ENCODE measurements at regions not wholly inside any gene's neighbourhood (a gene's known extent, or its start where the extent isn't known, plus 50 kb on each side); places are given as distances from the start of the nearest gene placed in this dataset.
A peak's percentile ranks its signal among the peaks of the same experiment; 100 is the strongest.

DNA sequence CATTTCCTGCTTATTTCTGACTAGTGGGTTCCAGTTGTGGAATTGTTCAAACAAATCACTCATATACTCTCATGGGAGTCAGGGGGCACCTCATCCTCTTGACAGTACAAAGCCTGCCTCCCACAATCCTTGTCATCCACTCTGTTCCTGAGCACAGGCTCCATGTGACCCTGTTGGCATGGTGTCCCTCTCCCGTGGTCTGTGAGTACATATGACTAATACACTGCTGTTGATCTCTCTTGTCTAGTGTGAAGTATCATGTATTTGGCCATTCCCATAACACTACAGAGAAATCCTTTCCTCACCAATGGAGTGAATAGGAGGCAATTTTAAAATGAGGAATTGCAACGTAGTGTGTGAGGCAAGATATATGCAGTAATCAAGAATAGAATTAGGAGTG, 185.3 kb downstream of the OGFRL1 start:
- peaks cover 8% of the 10 kb centered on the region for H3K27me3 Mint-ChIP-seq
- H3K27ac Mint-ChIP-seq: no peak overlapping the region
- H3K4me3 Mint-ChIP-seq: no peak overlapping the region

DNA sequence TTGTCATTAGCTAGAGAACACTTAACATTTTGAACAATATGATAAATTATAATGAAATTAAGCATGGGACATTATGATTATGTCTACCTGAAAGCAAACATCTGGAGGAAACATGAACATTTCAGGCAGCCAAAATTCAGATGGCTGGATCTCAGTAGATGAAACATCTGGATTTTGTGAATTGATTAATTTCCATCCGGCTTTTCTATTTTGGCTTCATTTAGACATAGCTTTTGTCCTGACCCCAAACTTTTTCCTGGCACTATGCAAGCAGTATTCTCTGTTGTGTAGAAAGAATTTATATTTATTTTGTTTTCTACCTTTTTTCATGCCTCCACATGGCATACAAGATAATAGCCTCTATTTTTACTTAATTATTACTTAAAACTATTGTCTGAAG, 186.3 kb downstream of the OGFRL1 start:
- Mint-ChIP-seq H3K36me3 (peaks cover 2% of the 10 kb centered on the region), H3K4me3 (no peak overlapping the region)

More for the DNA sequence above, 185.3 kb downstream of the OGFRL1 start:
- peaks cover 0 to 1% (median under 1%) of the 10 kb centered on the region in 3 donors for H3K4me1 Mint-ChIP-seq
- H3K36me3 Mint-ChIP-seq: peaks cover 2% of the 10 kb centered on the region
- H3K9me3 Mint-ChIP-seq: peaks cover 0 to 2% (median 0%) of the 10 kb centered on the region in 3 donors

DNA sequence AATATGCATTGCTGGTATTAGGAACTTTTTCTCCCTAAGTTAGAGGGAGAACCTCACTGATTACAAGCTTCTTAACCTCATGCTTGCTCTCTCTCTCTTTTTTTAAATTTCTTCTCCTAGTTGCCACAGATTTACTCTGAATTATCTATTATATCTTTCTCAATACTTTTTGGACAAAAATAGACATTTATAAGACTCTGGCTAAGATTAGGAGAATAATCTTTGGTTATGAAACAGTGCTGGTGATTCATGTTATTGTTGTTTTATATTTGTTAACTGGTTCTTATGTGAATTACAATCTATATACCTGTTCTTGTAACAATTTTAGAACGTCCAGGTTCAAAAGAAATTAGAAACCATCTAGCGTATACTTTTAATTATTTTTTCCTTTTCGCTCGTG, 187.8 kb downstream of the OGFRL1 start:
- peaks cover 2% of the 10 kb centered on the region for H3K36me3 Mint-ChIP-seq
- no peaks in the 10 kb centered on the region for H3K9me3 Mint-ChIP-seq
- peaks cover 2% of the 10 kb centered on the region for H3K27me3 Mint-ChIP-seq
- no peak overlapping the region for H3K27ac Mint-ChIP-seq
- H3K4me1 Mint-ChIP-seq: peaks cover 0 to 7% (median 1%) of the 10 kb centered on the region in 3 donors
- no peak overlapping the region for H3K4me3 Mint-ChIP-seq

More for the DNA sequence above, 186.3 kb downstream of the OGFRL1 start:
- Mint-ChIP-seq H3K27me3 (peaks cover 2% of the 10 kb centered on the region), H3K9me3 (no peaks in the 10 kb centered on the region), H3K27ac (no peak overlapping the region), H3K4me1 (peaks cover 0 to 1% (median 0%) of the 10 kb centered on the region in 3 donors)

DNA sequence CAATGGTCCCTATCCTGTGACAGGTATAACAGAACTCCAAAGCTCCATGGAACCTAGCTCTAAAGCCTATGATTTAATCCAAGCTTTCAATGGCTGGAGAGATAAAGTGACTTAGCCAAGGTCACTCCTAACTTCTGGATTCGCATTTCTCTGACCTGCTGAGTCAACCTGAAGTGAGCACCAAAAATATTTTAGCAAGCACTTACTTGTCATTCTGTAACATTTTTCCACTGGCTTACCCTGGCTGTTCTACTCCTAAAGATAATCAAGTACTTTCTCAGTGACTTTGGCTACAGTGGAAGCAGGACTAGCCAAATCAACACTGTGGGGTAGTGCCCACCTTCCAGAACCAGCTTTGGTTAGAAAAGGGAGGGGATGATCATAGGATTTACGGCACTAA, 188.3 kb downstream of the OGFRL1 start:
- Mint-ChIP-seq H3K36me3 (peaks cover 1% of the 10 kb centered on the region), H3K9me3 (no peaks in the 10 kb centered on the region), H3K4me1 (peaks cover 0 to 9% (median 5%) of the 10 kb centered on the region in 3 donors), H3K27ac (no peak overlapping the region), H3K27me3 (peaks cover 4% of the 10 kb centered on the region), H3K4me3 (no peak overlapping the region)

DNA sequence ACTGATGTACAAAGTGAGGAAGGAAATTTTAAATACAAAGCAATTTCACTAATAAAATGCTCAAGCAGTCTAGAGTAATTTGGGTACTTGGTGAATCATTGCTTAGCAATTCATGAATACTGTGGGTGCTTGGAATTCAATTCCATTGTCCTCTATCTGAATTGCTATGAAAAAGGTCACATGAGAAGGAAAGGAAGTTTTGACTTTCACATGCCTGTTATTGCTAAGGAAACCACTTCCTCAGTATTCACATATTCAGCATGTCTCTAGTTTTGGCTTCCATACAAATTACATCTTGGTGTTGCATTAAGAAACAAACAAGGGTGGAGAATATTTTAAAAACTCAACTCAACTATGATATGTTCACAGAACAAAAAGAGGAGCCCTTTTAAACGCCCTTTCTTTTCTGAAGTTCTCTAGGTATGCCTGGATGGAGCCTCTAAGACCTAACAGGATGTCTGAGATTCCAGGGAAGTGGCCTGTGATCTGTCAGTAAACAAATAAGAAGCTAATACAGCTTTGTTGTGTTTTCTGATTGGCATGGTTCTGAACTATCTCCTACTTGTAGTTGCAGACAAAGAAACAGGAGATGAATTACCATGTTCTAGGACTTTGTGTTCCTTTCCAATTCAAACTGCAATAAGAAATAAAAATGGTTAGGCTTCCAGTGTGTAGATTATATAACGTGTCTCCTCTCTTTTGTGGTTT, 190.4 kb downstream of the OGFRL1 start:
- Mint-ChIP-seq H3K4me3 (no peak overlapping the region), H3K9me3 (no peaks in the 10 kb centered on the region), H3K27ac (no peak overlapping the region), H3K36me3 (no peaks in the 10 kb centered on the region), H3K4me1 (peaks cover 0 to 11% (median 5%) of the 10 kb centered on the region in 3 donors), H3K27me3 (peaks cover 4% of the 10 kb centered on the region)

DNA sequence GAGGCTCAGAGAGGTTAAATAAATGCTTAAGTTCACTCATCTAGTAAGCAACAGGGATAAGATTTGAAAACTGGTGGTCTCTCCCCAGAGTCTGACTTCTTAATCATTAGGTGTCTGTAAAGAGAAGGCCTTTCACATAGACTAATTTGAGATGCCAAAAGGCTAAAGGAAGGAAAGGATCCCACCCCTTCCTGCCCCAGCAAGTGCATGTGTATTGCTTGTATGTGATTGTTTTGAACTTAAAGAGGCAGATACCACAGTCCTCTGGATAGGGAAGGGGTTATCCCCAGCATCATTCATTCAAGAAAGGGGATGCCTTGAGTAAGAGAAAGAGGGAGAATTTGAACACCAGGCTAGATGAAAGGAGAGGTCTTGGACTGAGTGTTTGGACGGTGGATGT, 192.0 kb downstream of the OGFRL1 start:
- peaks cover 4% of the 10 kb centered on the region for H3K27me3 Mint-ChIP-seq
- H3K4me3 Mint-ChIP-seq: no peak overlapping the region
- peaks cover 0 to 11% (median 5%) of the 10 kb centered on the region in 3 donors for H3K4me1 Mint-ChIP-seq
- H3K9me3 Mint-ChIP-seq: no peaks in the 10 kb centered on the region
- H3K27ac Mint-ChIP-seq: no peak overlapping the region
- no peaks in the 10 kb centered on the region for H3K36me3 Mint-ChIP-seq

DNA sequence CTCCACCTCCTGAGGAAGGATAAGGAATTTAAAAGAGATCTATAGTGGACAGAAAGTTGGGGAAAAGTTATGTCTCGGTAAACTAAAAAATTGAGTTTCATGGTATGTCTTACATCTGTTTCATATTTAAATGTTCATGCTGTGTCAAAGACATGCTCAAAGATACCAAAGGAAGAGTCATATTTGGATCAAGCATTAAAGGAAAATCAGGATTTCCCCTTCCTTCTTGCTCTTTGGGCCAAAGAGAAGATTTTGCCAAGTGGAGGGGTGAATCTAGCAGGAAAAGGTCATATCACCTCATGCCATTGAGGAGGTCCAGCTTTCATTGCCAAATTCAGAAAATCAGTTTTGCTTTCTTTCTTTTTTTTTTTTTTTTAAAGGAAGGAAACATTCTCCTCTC, 192.4 kb downstream of the OGFRL1 start:
- Mint-ChIP-seq H3K36me3 (no peaks in the 10 kb centered on the region), H3K9me3 (no peaks in the 10 kb centered on the region), H3K27me3 (peaks cover 4% of the 10 kb centered on the region), H3K4me1 (peaks cover 0 to 11% (median 5%) of the 10 kb centered on the region in 3 donors), H3K4me3 (no peak overlapping the region), H3K27ac (no peak overlapping the region)

DNA sequence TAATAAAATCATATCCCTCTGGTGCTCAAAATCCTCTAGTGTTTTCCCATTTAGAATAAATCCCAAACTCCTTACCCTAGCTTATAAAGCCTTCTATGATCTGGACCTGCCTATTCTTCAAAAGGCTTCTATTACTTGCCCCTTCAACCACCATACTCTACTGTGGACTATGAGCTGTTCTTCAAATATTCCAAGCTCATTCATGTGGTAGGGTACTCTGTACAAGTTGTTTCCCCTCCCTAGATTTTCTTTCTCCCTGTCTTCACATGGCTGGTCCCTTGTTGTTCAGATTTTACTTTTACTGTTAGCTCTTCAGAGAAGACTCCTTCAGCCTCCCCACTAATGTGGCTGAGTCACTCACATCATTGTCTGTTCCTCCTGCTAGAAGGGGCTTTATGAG, 193.2 kb downstream of the OGFRL1 start:
- Mint-ChIP-seq H3K36me3 (no peaks in the 10 kb centered on the region), H3K4me3 (no peak overlapping the region), H3K27me3 (peaks cover 4% of the 10 kb centered on the region), H3K4me1 (peaks cover 0 to 12% (median 5%) of the 10 kb centered on the region in 3 donors), H3K27ac (peak overlapping the region in 1 of 3 donors; percentile 31), H3K9me3 (no peaks in the 10 kb centered on the region)

DNA sequence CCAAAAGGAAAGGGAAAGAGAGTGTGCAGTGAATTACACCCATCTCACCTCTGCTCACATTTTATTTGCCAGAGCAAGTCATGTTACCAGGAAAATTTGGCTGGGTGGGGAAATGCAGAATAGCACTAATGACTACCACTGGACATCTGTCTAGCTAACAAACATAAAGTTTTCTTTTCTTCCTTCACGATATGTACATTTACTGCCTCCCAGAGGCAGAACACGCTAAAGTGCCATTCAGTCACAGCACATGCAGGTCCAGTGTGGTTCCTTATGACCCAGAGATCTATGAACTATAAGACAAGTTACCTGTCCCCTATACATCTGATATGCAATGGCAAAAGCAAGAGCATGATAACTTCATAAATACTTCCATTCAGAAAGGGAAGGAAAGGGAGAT, 194.1 kb downstream of the OGFRL1 start:
- no peaks in the 10 kb centered on the region for H3K36me3 Mint-ChIP-seq
- no peak overlapping the region for H3K4me3 Mint-ChIP-seq

DNA sequence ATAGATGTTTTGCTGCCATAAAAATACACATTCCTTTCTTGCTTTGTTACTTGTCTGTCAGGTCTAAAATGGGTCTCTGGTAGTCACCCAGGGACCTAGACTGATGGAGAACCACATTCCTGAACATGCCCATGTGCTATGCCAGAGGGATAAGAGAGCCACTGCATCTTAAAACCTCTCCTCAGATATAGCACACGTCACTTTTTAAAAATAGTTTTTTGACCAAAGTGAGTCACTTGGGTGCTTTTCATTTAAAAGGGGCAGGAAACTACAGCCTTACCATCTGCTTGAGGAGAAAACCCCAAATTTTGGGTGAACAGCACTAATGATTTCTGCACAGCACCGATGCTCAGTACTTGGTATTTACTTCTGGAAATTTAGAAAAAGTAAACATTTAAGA, 197.8 kb downstream of the OGFRL1 start:
- H3K27ac Mint-ChIP-seq: peak overlapping the region in 2 of 3 donors; percentile 20 to 21

More for the DNA sequence above, 194.1 kb downstream of the OGFRL1 start:
- H3K9me3 Mint-ChIP-seq: no peaks in the 10 kb centered on the region
- H3K27me3 Mint-ChIP-seq: peaks cover 2% of the 10 kb centered on the region
- peaks cover 5 to 16% (median 6%) of the 10 kb centered on the region in 3 donors for H3K4me1 Mint-ChIP-seq
- H3K27ac Mint-ChIP-seq: no peak overlapping the region

DNA sequence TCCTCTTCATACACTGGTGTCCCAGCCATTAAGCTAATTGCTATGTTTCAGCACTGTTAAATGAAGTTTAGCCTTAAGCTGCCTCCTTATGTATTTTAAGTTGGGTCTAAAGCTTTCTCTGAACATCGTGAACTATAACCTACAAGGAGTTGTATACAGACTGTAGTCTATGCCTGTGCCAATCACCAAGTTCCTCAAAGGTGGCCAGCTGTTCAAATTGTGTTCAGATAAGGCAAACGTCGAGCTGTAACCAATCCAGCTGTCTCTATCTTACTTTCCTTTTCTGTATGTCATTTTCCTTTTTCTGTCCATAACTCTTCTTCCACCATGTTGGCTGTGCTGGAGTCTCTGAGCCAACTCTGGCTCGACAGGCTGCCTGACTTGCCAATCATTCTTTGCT, 199.6 kb downstream of the OGFRL1 start:
- no peak overlapping the region for H3K4me3 Mint-ChIP-seq
- H3K4me1 Mint-ChIP-seq: peaks cover 0 to 14% (median 13%) of the 10 kb centered on the region in 3 donors
- no peaks in the 10 kb centered on the region for H3K27me3 Mint-ChIP-seq
- H3K36me3 Mint-ChIP-seq: no peaks in the 10 kb centered on the region
- no peak overlapping the region for H3K27ac Mint-ChIP-seq
- no peaks in the 10 kb centered on the region for H3K9me3 Mint-ChIP-seq

More for the DNA sequence above, 197.8 kb downstream of the OGFRL1 start:
- Mint-ChIP-seq H3K9me3 (no peaks in the 10 kb centered on the region), H3K4me3 (no peak overlapping the region), H3K27me3 (peaks cover 2% of the 10 kb centered on the region), H3K36me3 (no peaks in the 10 kb centered on the region), H3K4me1 (peaks cover 3 to 14% (median 13%) of the 10 kb centered on the region in 3 donors)

DNA sequence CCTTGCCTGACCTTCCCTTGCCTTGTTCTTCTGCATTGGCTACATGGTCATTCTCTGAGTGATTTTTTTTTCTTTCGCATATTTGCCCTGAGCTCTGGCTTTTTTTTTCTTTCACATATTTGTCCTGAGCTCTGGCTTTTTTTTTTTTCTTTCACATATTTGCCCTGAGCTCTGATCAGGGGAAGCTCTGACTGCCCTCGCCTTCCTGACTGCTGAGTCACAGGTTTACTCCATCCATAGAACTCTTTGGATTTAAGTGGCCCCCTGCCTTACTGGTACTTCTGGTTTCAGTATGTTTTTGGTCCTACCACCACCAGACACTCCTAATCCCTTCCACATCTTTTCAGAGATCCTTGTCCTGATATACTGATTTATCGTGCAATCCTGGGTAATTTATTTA, 201.1 kb downstream of the OGFRL1 start:
- Mint-ChIP-seq H3K27ac (no peak overlapping the region), H3K36me3 (no peaks in the 10 kb centered on the region), H3K27me3 (no peaks in the 10 kb centered on the region), H3K4me3 (no peak overlapping the region), H3K4me1 (peaks cover 6 to 23% (median 20%) of the 10 kb centered on the region in 3 donors), H3K9me3 (no peaks in the 10 kb centered on the region)

DNA sequence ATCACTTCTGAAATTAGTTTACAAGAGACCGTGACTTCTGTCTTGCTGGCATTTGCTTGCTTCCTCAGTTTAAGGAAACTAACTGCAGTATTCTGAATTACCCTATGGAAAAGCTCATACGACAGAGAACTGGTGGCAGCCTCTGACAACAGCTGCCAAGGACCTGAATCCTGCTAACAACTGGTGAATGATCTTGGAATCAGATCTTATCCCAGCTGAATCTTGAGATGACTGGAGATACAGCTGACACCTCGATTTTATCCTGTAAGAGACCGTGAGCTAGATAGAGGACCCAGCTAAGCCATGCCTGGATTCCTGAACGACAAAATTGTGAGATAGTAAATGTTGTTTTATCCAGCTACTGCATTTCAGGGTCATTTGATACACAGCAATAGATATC, 202.3 kb downstream of the OGFRL1 start:
- H3K36me3 Mint-ChIP-seq: no peaks in the 10 kb centered on the region
- H3K27me3 Mint-ChIP-seq: no peaks in the 10 kb centered on the region
- peaks cover 12 to 31% (median 27%) of the 10 kb centered on the region in 3 donors for H3K4me1 Mint-ChIP-seq
- no peak overlapping the region for H3K27ac Mint-ChIP-seq
- no peaks in the 10 kb centered on the region for H3K9me3 Mint-ChIP-seq
- no peak overlapping the region for H3K4me3 Mint-ChIP-seq

DNA sequence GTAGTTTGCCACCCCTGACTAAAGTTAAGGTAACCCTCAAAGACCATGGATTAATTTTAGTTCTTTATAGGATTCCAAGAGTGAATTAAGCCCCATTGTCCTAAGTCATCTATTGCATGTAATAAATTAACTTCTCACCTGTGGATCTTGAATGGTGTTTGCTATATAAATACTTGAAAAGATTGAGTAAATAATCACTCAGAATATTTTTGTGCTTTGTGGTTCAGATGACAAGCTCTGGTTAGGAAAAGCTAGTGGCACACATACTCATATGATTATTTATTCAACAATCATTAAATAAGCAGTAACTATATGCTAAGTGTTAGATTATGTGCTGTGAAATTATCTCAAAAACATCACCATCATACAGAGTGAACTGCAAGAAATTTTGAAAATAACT, 203.2 kb downstream of the OGFRL1 start:
- no peaks in the 10 kb centered on the region for H3K36me3 Mint-ChIP-seq

DNA sequence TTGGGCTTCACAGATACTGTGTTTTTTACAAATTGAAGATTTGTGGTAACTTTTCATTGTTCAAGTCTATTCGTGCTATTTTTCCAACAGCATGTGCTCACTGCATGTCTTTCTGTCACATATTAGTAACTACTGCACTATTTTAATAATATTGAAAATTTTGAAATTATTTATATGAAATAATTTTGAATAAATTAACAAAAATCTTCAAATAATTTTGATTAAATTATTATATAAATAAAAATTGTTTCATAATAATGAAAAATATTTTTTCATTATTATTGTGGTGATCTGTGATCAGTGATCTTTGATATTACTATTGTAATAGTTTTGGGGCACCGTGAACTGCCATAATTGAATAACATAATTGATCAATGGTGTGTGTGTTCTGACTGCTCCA, 204.1 kb downstream of the OGFRL1 start:
- Mint-ChIP-seq H3K9me3 (no peaks in the 10 kb centered on the region), H3K36me3 (no peaks in the 10 kb centered on the region), H3K27me3 (no peaks in the 10 kb centered on the region), H3K4me3 (no peak overlapping the region), H3K4me1 (peaks cover 15 to 33% (median 30%) of the 10 kb centered on the region in 3 donors), H3K27ac (no peak overlapping the region)

More for the DNA sequence above, 203.2 kb downstream of the OGFRL1 start:
- H3K4me3 Mint-ChIP-seq: no peak overlapping the region
- H3K27ac Mint-ChIP-seq: no peak overlapping the region
- no peaks in the 10 kb centered on the region for H3K27me3 Mint-ChIP-seq
- H3K9me3 Mint-ChIP-seq: no peaks in the 10 kb centered on the region
- H3K4me1 Mint-ChIP-seq: peaks cover 15 to 38% (median 34%) of the 10 kb centered on the region in 3 donors
